SH-SY5Y (cell line): ENCODE measurements at regions not wholly inside any gene's neighbourhood (a gene's known extent, or its start where the extent isn't known, plus 50 kb on each side); places are given as distances from the start of the nearest gene placed in this dataset.

Experiments used
- GATA2 ChIP-seq: IDR thresholded peaks from 2 replicates; pipeline ENCODE4 v1.6.1; 2011; ENCODE audit warnings: mild to moderate bottlenecking, low read depth, low read length
- GATA3 ChIP-seq: IDR thresholded peaks from 2 replicates; pipeline ENCODE4 v1.6.1; 2011; ENCODE audit warnings: low read depth, mild to moderate bottlenecking, low read length, moderate library complexity

DNA sequence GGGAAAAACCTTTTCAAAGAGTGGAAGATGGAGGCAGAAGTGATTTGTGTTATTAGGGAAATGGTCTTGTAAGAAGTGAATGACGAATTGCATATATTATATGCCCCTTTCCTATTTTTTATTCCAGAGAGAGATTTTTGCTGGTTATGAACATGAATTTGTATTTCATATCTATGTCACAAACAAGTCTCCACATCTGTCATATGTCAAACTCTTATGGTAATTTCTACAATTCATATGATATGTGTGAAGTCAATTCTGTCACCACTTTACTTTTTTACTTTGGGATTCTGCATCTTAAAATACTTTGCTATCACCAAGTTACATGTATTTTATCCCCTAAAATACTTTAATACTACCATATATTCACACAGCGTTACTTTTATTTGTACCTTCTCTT, 594.2 kb upstream of the ARPP21 start:
- TF ChIP-seq GATA2 (no peak), GATA3 (no peak)

- no peak for TF ChIP-seq GATA2
- TF ChIP-seq GATA3: no peak
These were observed 574.6 kb upstream of the ARPP21 start for GRCh38 chr3:35064761-35065160.

DNA sequence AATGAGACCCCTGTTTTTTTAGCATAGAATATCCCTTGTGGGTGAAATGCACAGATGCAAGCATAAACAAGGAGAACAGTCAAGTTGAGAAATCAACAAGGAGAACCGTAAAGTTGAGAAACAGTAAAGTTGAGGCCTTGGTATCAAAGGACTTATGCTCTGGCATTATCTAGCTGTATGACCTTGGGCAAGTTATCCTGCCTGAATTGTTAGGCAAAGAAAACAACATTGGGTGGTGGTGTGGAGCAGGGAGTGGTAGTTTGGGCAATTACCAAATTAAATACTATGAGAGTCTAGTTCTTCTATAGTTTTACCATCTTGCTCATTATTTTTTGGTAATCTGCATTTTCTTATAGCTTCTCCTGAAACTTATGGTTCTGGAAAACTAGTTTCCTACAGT, 573.4 kb upstream of the ARPP21 start:
- TF ChIP-seq GATA2: no peak
- TF ChIP-seq GATA3: no peak

GRCh38 chr3:35067750-35068149, 571.6 kb upstream of the ARPP21 start:
- no peak for TF ChIP-seq GATA2
- no peak for TF ChIP-seq GATA3

DNA sequence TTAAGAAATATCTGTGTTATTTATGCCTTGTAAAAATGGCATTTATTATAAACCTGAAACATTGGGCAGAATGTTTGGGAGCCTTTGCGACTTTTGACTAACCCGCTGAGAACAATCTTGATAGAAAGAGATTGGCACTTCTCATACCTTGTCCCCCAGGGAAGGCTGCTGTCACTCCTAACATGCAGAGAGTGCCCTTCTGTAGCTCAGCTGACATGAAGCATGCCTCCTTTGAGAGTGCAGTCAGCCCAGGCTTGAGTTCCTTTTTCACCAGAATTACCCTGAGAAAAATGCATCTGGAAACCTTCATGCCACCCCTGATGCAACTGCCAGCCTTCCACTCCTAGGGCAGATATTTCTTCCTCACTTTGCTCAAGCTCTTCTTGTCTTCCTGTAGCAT, 569.2 kb upstream of the ARPP21 start:
- TF ChIP-seq GATA2 (no peak), GATA3 (no peak)

- no peak for TF ChIP-seq GATA3
- no peak for TF ChIP-seq GATA2
These were observed 567.6 kb upstream of the ARPP21 start for GRCh38 chr3:35071772-35072171.

- TF ChIP-seq GATA3: peak; percentile 57; the same call in 1 of the 2 replicates
- TF ChIP-seq GATA2: no peak; the same call in 1 of the 2 replicates
These were observed 560.5 kb upstream of the ARPP21 start for GRCh38 chr3:35078780-35079179.

GRCh38 chr3:35079403-35079802, 559.9 kb upstream of the ARPP21 start:
- TF ChIP-seq GATA3 (no peak), GATA2 (no peak)

DNA sequence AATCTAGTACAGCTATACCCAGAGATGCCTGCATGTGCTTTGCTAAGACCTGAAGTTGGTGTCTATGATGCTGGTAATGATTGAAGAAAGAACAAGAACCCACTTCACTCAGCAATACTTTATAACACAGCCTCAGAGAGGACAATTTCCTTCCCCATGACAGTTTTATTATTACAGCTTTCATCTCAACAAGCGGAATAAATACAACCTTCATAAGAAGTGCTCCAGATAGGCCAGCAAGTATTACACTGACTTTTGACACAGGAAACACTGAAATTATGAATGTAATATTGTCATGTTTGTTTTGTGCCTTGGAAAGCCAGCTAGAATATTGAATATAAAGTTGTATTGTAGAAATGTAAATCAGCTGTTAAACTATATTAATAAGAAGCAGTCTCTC, 557.4 kb upstream of the ARPP21 start:
- TF ChIP-seq GATA3 (no peak), GATA2 (no peak)

DNA sequence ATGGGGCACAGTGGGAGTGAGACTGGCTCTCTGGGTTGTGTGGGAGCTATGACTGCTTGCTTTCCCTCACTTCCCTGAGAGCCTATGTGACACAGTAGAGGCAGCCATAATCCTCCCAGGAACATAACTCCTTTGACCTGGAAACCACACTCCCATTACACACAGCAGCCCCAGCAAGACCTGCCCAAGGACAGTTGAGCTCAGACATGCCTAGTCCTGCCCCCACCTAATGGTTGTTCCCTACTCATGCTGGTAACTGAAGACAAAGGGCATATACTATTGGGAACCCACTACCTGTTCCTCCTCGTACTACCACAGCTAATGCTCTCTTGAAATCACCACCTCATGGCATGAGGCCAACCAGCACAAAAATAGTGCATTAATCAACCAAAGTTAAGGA, 550.4 kb upstream of the ARPP21 start:
- TF ChIP-seq GATA3 (no peak), GATA2 (no peak)

DNA sequence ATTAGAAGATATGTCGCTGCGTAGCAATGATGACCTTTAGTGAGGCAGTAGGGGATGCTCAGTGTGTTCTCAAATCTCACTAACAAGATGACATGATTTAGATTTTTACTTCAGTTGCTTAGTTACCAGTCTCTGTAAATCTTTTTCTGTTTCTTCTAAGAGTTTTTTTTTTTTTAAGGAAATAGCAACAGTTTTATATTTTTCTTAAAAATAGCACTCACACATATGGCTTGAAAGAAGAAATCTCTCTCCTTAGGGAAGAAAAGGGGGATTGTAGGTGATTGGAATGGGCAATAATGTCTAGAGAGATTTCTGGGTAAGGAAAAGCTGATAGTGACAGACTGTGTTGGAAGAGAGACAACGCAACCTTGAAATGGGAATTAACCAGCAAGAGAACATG, 524.6 kb upstream of the ARPP21 start:
- no peak for TF ChIP-seq GATA3
- TF ChIP-seq GATA2: no peak

DNA sequence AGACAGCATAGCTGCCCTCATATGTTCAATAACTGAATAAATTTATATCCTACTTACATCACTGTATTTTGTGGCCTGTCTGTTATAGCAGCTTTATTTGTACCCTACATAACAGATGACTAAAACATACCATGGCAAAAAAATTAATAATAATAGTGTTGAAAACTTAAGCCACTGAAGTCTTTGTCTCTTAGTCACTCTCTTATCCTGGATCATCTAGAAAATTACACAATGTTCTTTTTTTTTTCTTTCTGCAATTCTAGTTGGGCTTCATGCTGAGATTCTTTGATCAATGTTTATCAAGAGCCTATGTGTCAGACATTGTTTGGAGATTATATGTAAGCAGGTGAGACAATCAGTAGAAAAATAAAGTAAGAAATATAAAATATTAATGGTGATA, 519.3 kb upstream of the ARPP21 start:
- TF ChIP-seq GATA2 (no peak), GATA3 (no peak)

GRCh38 chr3:35137612-35138011, 501.7 kb upstream of the ARPP21 start:
- TF ChIP-seq GATA3 (no peak), GATA2 (no peak)

GRCh38 chr3:35141406-35141805, 497.9 kb upstream of the ARPP21 start:
- TF ChIP-seq GATA2 (no peak), GATA3 (no peak)

DNA sequence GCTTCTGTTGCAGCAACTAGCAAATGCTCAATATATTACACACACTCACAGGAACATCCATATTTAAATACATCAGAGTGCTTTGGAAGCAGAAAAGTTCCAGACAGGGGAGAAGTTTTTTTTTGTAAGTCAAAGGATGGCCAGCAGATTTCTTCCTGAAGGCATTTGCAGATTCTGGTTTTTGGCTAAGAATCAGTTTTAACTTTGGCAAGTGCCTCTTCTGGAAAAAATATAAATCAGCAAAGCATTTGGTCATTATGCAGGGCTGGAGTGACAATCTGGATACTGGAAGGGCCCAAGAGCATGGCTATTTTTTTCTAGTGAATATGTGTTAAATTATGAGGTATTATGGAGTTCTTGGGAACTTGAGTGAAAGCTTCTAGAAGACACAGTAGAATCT, 495.3 kb upstream of the ARPP21 start:
- TF ChIP-seq GATA3: no peak
- no peak for TF ChIP-seq GATA2

GRCh38 chr3:35183927-35184675, 455.2 kb upstream of the ARPP21 start:
- TF ChIP-seq GATA2 (no peak), GATA3 (no peak)
